ENCODE measurements at regions not wholly inside any gene's neighbourhood (a gene's known extent, or its start where the extent isn't known, plus 50 kb on each side); places are given as distances from the start of the nearest gene placed in this dataset.

GRCh38 chr2:228654707-228655106 is 473.2 kb upstream of the SPHKAP start:
- H3K27me3 ChIP-seq (ENCODE audit: control insufficient read depth, insufficient read depth, low read length) = no peaks in the 10 kb centered on the region
- DNase-seq = no peak
- no peaks in the 10 kb centered on the region for H3K36me3 ChIP-seq (replicated peaks; ENCODE audit: control insufficient read depth, insufficient read depth, low read length)
- H3K4me3 ChIP-seq (ENCODE audit: insufficient read depth, low read depth, low read length) = no peak overlapping the region

- no peaks in the 10 kb centered on the region for H3K36me3 ChIP-seq (replicated peaks; ENCODE audit: control insufficient read depth, insufficient read depth, low read length)
- no peaks in the 10 kb centered on the region for H3K27me3 ChIP-seq (ENCODE audit: control insufficient read depth, insufficient read depth, low read length)
- no peak overlapping the region for H3K4me3 ChIP-seq (ENCODE audit: insufficient read depth, low read depth, low read length)
- no peak for DNase-seq
These were observed 472.4 kb upstream of the SPHKAP start for GRCh38 chr2:228653884-228654283.

- H3K27me3 ChIP-seq (ENCODE audit: control insufficient read depth, insufficient read depth, low read length) = no peaks in the 10 kb centered on the region
- H3K36me3 ChIP-seq (replicated peaks; ENCODE audit: control insufficient read depth, insufficient read depth, low read length) = no peaks in the 10 kb centered on the region
- H3K4me3 ChIP-seq (ENCODE audit: insufficient read depth, low read depth, low read length) = no peak overlapping the region
- no peak for DNase-seq
These were observed 470.9 kb upstream of the SPHKAP start for GRCh38 chr2:228652366-228652765.

GRCh38 chr2:228649876-228650275 is 468.4 kb upstream of the SPHKAP start:
- Histone ChIP-seq H3K36me3 (replicated peaks; ENCODE audit: control insufficient read depth, insufficient read depth, low read length) (no peaks in the 10 kb centered on the region), H3K27me3 (ENCODE audit: control insufficient read depth, insufficient read depth, low read length) (no peaks in the 10 kb centered on the region), H3K4me3 (ENCODE audit: insufficient read depth, low read depth, low read length) (no peak overlapping the region)
- no peak for DNase-seq

GRCh38 chr2:228649447-228649846 is 468.0 kb upstream of the SPHKAP start:
- no peak overlapping the region for H3K4me3 ChIP-seq (ENCODE audit: insufficient read depth, low read depth, low read length)
- H3K27me3 ChIP-seq (ENCODE audit: control insufficient read depth, insufficient read depth, low read length) = no peaks in the 10 kb centered on the region
- DNase-seq = no peak
- H3K36me3 ChIP-seq (replicated peaks; ENCODE audit: control insufficient read depth, insufficient read depth, low read length) = no peaks in the 10 kb centered on the region

- no peaks in the 10 kb centered on the region for H3K36me3 ChIP-seq (replicated peaks; ENCODE audit: control insufficient read depth, insufficient read depth, low read length)
- no peak for DNase-seq
- no peaks in the 10 kb centered on the region for H3K27me3 ChIP-seq (ENCODE audit: control insufficient read depth, insufficient read depth, low read length)
- H3K4me3 ChIP-seq (ENCODE audit: insufficient read depth, low read depth, low read length) = no peak overlapping the region
These were observed 467.1 kb upstream of the SPHKAP start for GRCh38 chr2:228648541-228648940.

GRCh38 chr2:228646061-228646460 is 464.6 kb upstream of the SPHKAP start:
- Histone ChIP-seq H3K4me3 (ENCODE audit: insufficient read depth, low read depth, low read length) (no peak overlapping the region), H3K27me3 (ENCODE audit: control insufficient read depth, insufficient read depth, low read length) (no peaks in the 10 kb centered on the region), H3K36me3 (replicated peaks; ENCODE audit: control insufficient read depth, insufficient read depth, low read length) (no peaks in the 10 kb centered on the region)
- no peak for DNase-seq

GRCh38 chr2:228644199-228644598 is 462.7 kb upstream of the SPHKAP start:
- no peaks in the 10 kb centered on the region for H3K27me3 ChIP-seq (ENCODE audit: control insufficient read depth, insufficient read depth, low read length)
- H3K36me3 ChIP-seq (replicated peaks; ENCODE audit: control insufficient read depth, insufficient read depth, low read length) = no peaks in the 10 kb centered on the region
- H3K4me3 ChIP-seq (ENCODE audit: insufficient read depth, low read depth, low read length) = no peak overlapping the region
- no peak for DNase-seq

GRCh38 chr2:228642861-228643260 is 461.4 kb upstream of the SPHKAP start:
- DNase-seq = no peak
- H3K27me3 ChIP-seq (ENCODE audit: control insufficient read depth, insufficient read depth, low read length) = no peaks in the 10 kb centered on the region
- no peak overlapping the region for H3K4me3 ChIP-seq (ENCODE audit: insufficient read depth, low read depth, low read length)
- no peaks in the 10 kb centered on the region for H3K36me3 ChIP-seq (replicated peaks; ENCODE audit: control insufficient read depth, insufficient read depth, low read length)

GRCh38 chr2:228630786-228631185 is 449.3 kb upstream of the SPHKAP start:
- Histone ChIP-seq H3K27me3 (ENCODE audit: control insufficient read depth, insufficient read depth, low read length) (no peaks in the 10 kb centered on the region), H3K36me3 (replicated peaks; ENCODE audit: control insufficient read depth, insufficient read depth, low read length) (no peaks in the 10 kb centered on the region), H3K4me3 (ENCODE audit: insufficient read depth, low read depth, low read length) (no peak overlapping the region)
- no peak for DNase-seq

GRCh38 chr2:228629251-228629650 is 447.8 kb upstream of the SPHKAP start:
- Histone ChIP-seq H3K36me3 (replicated peaks; ENCODE audit: control insufficient read depth, insufficient read depth, low read length) (no peaks in the 10 kb centered on the region), H3K4me3 (ENCODE audit: insufficient read depth, low read depth, low read length) (no peak overlapping the region), H3K27me3 (ENCODE audit: control insufficient read depth, insufficient read depth, low read length) (no peaks in the 10 kb centered on the region)
- DNase-seq = no peak

- H3K36me3 ChIP-seq (replicated peaks; ENCODE audit: control insufficient read depth, insufficient read depth, low read length) = no peaks in the 10 kb centered on the region
- no peak overlapping the region for H3K4me3 ChIP-seq (ENCODE audit: insufficient read depth, low read depth, low read length)
- H3K27me3 ChIP-seq (ENCODE audit: control insufficient read depth, insufficient read depth, low read length) = no peaks in the 10 kb centered on the region
- DNase-seq = no peak
These were observed 447.2 kb upstream of the SPHKAP start for GRCh38 chr2:228628682-228629081.

- Histone ChIP-seq H3K4me3 (ENCODE audit: insufficient read depth, low read depth, low read length) (no peak overlapping the region), H3K27me3 (ENCODE audit: control insufficient read depth, insufficient read depth, low read length) (no peaks in the 10 kb centered on the region), H3K36me3 (replicated peaks; ENCODE audit: control insufficient read depth, insufficient read depth, low read length) (no peaks in the 10 kb centered on the region)
- no peak for DNase-seq
These were observed 446.0 kb upstream of the SPHKAP start for GRCh38 chr2:228627510-228627909.

- Histone ChIP-seq H3K27me3 (ENCODE audit: control insufficient read depth, insufficient read depth, low read length) (no peaks in the 10 kb centered on the region), H3K4me3 (ENCODE audit: insufficient read depth, low read depth, low read length) (no peak overlapping the region), H3K36me3 (replicated peaks; ENCODE audit: control insufficient read depth, insufficient read depth, low read length) (no peaks in the 10 kb centered on the region)
- DNase-seq = no peak
These were observed 444.0 kb upstream of the SPHKAP start for GRCh38 chr2:228625481-228625880.

GRCh38 chr2:228624733-228625132 is 443.2 kb upstream of the SPHKAP start:
- Histone ChIP-seq H3K4me3 (ENCODE audit: insufficient read depth, low read depth, low read length) (no peak overlapping the region), H3K36me3 (replicated peaks; ENCODE audit: control insufficient read depth, insufficient read depth, low read length) (no peaks in the 10 kb centered on the region), H3K27me3 (ENCODE audit: control insufficient read depth, insufficient read depth, low read length) (no peaks in the 10 kb centered on the region)
- no peak for DNase-seq

- Histone ChIP-seq H3K36me3 (replicated peaks; ENCODE audit: control insufficient read depth, insufficient read depth, low read length) (no peaks in the 10 kb centered on the region), H3K27me3 (ENCODE audit: control insufficient read depth, insufficient read depth, low read length) (no peaks in the 10 kb centered on the region), H3K4me3 (ENCODE audit: insufficient read depth, low read depth, low read length) (no peak overlapping the region)
- no peak for DNase-seq
These were observed 434.0 kb upstream of the SPHKAP start for GRCh38 chr2:228615496-228615895.

Measured in H7 (cell line).